Activated T-cell treated with anti-CD3 and anti-CD28 coated beads, Interleukin-2, amount 50 U/mL, for 24 hours (primary cell): ENCODE measurements at regions not wholly inside any gene's neighbourhood (a gene's known extent, or its start where the extent isn't known, plus 50 kb on each side); places are given as distances from the start of the nearest gene placed in this dataset.
"Not testable (repeated sequence)": the region's sequence is repeated elsewhere in the genome, so short reads cannot be mapped to it uniquely, and the experiment has no call there.

ENCODE experiments used
- DNase-seq: peaks from one replicate; pipeline ENCODE4 v3.0.0-alpha.2; 2020
- H3K27ac Mint-ChIP-seq: 2 replicates; pipeline ENCODE4 v1.8.0; 2020; ENCODE audit warnings: mild to moderate bottlenecking, mixed read lengths
- H3K27me3 Mint-ChIP-seq: 2 replicates; pipeline ENCODE4 v1.8.0; 2020; ENCODE audit warnings: mixed read lengths
- H3K36me3 Mint-ChIP-seq: 2 replicates; pipeline ENCODE4 v1.8.0; 2020; ENCODE audit warnings: low read depth, mixed read lengths
- H3K4me1 Mint-ChIP-seq: 2 replicates; pipeline ENCODE4 v1.8.0; 2020; ENCODE audit warnings: low read depth, mixed read lengths
- H3K4me3 Mint-ChIP-seq: 2 replicates; pipeline ENCODE4 v1.8.0; 2020; ENCODE audit warnings: mild to moderate bottlenecking, moderate library complexity, mixed read lengths
- H3K9me3 Mint-ChIP-seq: 2 replicates; pipeline ENCODE4 v1.8.0; 2020; ENCODE audit warnings: mixed read lengths

DNA sequence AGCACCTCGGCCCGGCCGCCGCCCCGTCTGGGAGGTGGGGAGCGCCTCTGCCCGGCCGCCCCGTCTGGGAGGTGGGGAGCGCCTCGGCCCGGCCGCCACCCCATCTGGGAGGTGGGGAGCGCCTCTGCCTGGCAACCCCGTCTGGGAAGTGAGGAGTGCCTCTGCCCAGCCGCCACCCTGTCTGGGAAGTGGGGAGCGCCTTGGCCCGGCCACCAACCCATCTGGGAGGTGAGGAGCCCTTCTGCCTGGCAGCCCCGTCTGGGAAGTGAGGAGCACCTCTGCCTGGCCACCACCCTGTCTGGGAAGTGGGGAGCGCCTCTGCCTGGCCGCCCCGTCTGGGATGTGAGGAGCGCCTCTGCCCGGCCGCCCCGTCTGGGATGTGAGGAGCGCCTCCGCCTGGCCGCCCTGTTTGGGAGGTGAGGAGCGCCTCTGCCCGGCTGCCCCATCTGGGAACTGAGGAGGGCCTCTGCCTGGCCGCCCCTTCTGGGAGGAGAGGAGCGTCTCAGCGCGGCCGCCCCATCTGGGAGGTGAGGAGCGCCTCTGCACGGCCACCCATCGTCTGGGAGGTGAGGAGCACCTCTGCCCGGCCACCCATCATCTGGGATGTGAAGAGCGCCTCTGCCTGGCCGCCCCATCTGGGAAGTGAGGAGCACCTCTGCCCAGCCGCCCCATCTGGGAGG is 89.0 kb upstream of the SYT6 start:
- H3K27ac Mint-ChIP-seq, H3K4me1 Mint-ChIP-seq, DNase-seq, H3K9me3 Mint-ChIP-seq, H3K27me3 Mint-ChIP-seq, H3K36me3 Mint-ChIP-seq, H3K4me3 Mint-ChIP-seq: not testable (repeated sequence)

DNA sequence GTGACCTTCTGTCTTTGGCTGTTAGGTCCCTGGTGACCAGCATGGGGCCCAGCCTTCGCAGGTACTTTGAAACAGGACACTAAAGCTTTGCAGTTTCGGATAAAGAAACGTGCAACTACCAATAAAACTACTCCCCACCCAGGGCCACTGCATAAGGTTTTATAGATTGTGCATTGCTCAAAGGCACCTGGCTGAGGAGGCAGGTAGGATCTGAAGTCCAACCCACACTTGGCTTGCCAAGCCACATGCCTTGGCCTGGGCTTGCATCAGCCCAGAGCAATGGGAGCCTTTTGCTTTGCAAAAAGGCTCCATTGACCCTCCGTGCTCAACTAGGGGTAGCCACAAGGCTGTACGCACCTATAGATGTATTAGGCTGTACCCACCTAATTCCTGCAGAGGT is 84.4 kb upstream of the SYT6 start:
- H3K9me3 Mint-ChIP-seq, result peaks cover 2% of the 10 kb centered on the region
- peaks cover 2% of the 10 kb centered on the region for H3K36me3 Mint-ChIP-seq
- H3K4me1 Mint-ChIP-seq, result peaks cover 12% of the 10 kb centered on the region
- H3K4me3 Mint-ChIP-seq, result no peak overlapping the region
- no peak overlapping the region for H3K27ac Mint-ChIP-seq
- DNase-seq, result no peak
- H3K27me3 Mint-ChIP-seq, result no peaks in the 10 kb centered on the region

DNA sequence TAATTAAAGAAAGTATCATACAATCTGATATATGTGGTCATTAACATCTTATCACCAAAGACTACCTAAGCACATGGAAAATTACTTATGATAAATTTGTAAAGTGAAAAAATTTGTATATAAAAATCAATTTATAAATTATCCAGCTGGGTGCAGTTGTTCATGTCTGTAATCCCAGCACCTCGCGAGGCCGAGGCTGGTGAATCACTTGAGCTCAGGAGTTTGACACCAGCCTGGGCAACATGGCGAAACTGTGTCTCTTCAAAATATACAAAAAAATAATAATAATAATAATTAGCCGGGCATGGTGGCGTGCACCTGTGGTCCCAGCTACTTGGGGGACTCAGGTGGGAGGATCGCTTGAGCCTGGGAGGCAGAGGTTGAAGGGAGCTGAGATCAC is 82.8 kb upstream of the SYT6 start:
- Mint-ChIP-seq H3K27ac (no peak overlapping the region), H3K4me3 (no peak overlapping the region), H3K36me3 (peaks cover 2% of the 10 kb centered on the region), H3K27me3 (no peaks in the 10 kb centered on the region), H3K9me3 (no peaks in the 10 kb centered on the region), H3K4me1 (peaks cover 12% of the 10 kb centered on the region)
- DNase-seq, result no peak

DNA sequence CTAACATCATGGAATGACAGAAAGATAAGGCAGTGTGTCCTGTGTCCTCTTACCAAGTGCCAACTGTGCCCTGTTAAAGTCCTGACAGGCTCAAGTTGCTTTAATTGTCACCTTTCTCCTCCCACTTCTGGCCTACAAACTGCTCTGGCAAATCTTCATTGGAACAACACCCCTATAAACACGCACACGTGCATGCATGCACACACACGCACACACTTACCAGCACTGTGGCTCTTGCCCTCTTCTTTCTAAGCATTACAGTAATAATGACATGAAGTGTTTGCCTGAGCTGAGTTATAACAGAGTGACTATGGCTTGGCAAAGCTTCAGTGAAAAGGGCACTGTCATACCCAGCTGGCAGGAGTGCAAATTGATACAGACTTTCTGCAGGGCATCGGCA is 82.3 kb upstream of the SYT6 start:
- Mint-ChIP-seq H3K4me3 (no peak overlapping the region), H3K36me3 (no peaks in the 10 kb centered on the region), H3K4me1 (peaks cover 12% of the 10 kb centered on the region), H3K9me3 (no peaks in the 10 kb centered on the region), H3K27me3 (no peaks in the 10 kb centered on the region), H3K27ac (no peak overlapping the region)
- DNase-seq, result no peak

DNA sequence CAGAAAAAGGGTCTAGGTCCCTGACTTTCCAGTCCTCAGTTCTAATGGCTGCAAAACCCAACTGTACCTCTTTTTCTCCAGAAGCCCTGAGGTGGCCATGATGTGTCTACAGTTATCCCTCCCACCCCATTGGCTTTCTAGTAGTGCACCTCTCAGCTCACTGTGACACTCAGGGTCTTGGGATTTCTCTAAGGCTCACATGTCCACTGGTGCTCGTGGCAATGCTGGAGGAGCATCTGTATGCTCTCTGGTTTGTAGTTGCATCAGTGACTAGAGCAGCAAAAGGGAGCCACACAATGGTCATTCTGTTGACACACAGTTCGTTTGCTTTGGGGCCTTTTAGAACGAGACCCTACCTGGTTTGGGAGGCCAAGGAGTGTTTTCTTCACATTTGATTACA is 81.6 kb upstream of the SYT6 start:
- no peak overlapping the region for H3K4me3 Mint-ChIP-seq
- DNase-seq, result no peak
- no peak overlapping the region for H3K27ac Mint-ChIP-seq
- H3K9me3 Mint-ChIP-seq, result no peaks in the 10 kb centered on the region
- H3K27me3 Mint-ChIP-seq, result no peaks in the 10 kb centered on the region
- H3K4me1 Mint-ChIP-seq, result peaks cover 12% of the 10 kb centered on the region
- H3K36me3 Mint-ChIP-seq, result no peaks in the 10 kb centered on the region

DNA sequence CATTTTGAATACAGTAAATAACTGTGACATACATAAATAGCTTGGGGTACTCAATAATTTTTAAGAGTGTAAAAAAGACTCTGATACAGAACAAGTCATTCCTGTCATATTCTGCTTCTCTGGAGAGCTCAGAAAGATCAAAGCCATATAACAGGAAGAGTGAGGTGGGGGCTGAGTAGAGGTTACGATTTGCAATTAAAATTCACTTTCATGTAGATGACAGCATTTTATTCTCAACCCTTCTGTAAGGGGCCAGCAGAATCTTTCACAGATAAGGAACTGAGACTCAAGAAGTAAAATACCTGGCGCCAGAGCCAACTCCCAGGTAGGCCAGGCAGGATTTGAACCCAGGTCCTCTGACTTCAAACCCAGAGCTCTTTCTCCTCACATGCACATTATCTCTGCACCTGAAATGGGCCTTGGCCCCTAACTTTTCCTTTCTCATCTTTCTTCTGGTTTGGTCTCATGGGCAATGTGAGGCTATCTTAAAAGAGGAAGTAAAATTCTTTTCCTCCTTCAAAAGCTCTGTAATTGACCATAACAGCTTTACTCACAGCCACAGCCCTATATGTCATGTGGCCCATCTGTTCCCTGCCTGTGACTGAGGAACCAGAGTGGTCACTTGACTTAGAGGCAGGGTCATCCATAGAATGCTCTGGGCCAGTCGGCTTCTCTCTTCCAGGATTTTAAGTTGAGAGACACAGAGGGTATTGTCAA is 80.9 kb upstream of the SYT6 start:
- no peaks in the 10 kb centered on the region for H3K9me3 Mint-ChIP-seq
- H3K4me3 Mint-ChIP-seq, result no peak overlapping the region
- no peaks in the 10 kb centered on the region for H3K36me3 Mint-ChIP-seq
- H3K27me3 Mint-ChIP-seq, result no peaks in the 10 kb centered on the region
- no peak overlapping the region for H3K27ac Mint-ChIP-seq
- no peak for DNase-seq
- peaks cover 12% of the 10 kb centered on the region for H3K4me1 Mint-ChIP-seq

DNA sequence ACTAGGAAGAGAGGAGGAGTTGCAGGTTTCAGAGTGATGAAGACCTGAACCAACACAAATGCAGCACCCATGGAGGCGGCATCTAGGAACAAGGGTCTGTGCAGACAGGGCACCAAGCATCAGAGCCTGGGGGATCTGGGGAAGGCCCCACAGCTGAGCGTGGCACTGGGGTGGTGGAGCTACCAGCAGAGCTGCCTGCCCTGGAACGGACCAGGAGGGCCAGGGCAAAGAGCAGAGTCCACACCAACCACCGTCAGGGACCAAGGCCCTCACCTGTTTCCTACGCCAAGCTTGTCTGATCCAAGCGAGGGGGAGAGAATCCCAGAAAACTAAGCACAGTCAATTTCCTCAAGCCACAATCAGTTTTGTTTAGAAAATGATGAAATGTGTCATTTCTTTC is 79.0 kb upstream of the SYT6 start:
- Mint-ChIP-seq H3K9me3 (no peaks in the 10 kb centered on the region), H3K27me3 (no peaks in the 10 kb centered on the region), H3K4me3 (no peak overlapping the region), H3K4me1 (peaks cover 12% of the 10 kb centered on the region), H3K36me3 (no peaks in the 10 kb centered on the region), H3K27ac (no peak overlapping the region)
- no peak for DNase-seq

DNA sequence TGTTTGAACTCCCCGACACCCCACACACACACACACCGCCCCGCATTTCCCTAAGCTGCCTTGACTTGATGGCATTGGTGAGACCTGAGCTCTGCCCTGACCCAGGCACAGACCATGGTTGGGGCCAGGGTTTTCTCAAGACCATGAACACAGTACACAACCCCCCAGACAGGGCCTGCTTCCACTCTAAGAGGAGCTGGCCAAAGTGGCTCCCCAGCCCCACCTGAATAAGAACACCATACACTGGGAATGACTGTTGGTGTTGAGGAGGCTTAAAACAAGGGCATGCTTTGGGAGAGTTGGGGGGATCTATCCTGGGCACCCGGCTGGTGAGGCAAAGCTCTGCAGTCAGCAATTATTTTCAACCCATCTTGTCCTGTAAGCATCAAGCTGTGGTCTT is 77.6 kb upstream of the SYT6 start:
- no peaks in the 10 kb centered on the region for H3K36me3 Mint-ChIP-seq
- no peak for DNase-seq
- H3K27me3 Mint-ChIP-seq, result peaks cover 3% of the 10 kb centered on the region
- no peak overlapping the region for H3K4me3 Mint-ChIP-seq
- H3K27ac Mint-ChIP-seq, result no peak overlapping the region
- H3K9me3 Mint-ChIP-seq, result no peaks in the 10 kb centered on the region
- peaks cover 12% of the 10 kb centered on the region for H3K4me1 Mint-ChIP-seq

DNA sequence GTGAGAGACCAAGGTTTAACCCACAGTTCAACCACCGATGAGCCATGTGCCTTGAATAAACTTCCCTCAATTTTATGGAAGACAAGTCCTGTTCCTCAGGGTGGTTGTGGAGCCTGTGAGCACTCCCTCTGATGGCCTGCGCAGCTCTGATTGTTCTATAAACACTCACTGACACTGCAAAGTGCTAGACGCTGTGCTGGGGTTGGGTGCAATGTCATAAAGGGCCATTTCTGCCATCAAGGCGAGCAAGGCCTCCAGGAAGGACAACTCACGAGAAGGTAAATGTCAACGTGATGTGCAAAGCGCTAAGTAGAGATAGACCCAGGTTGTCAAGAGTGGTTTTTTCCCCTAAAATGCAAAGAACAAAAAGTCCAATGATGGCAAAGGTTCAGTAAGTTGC is 75.7 kb upstream of the SYT6 start:
- Mint-ChIP-seq H3K27ac (no peak overlapping the region), H3K9me3 (no peaks in the 10 kb centered on the region), H3K36me3 (no peaks in the 10 kb centered on the region), H3K4me3 (no peak overlapping the region), H3K27me3 (peaks cover 3% of the 10 kb centered on the region), H3K4me1 (peaks cover 5% of the 10 kb centered on the region)
- DNase-seq, result no peak

DNA sequence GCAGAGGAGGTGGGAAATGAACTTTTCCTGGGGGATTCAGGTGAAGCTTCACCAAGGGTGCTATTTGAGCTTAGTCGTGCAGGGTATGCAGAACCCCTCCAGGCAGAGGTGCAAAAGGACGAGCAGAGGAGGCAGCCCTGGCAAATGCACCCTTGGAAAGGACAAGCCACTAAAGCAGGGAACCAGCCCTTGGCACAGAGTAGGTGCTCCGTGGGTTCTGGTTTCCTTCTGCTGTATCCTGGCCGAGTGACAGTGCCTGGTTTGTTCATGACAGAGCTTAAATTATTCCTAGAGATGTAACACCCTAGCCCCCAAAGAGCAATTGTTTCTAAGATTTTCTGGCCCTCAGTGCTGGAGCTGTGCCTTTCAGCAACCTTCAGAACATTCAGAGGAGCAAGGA is 73.4 kb upstream of the SYT6 start:
- Mint-ChIP-seq H3K9me3 (no peaks in the 10 kb centered on the region), H3K27ac (no peak overlapping the region), H3K36me3 (no peaks in the 10 kb centered on the region), H3K4me3 (no peak overlapping the region), H3K27me3 (peaks cover 3% of the 10 kb centered on the region), H3K4me1 (no peaks in the 10 kb centered on the region)
- no peak for DNase-seq

DNA sequence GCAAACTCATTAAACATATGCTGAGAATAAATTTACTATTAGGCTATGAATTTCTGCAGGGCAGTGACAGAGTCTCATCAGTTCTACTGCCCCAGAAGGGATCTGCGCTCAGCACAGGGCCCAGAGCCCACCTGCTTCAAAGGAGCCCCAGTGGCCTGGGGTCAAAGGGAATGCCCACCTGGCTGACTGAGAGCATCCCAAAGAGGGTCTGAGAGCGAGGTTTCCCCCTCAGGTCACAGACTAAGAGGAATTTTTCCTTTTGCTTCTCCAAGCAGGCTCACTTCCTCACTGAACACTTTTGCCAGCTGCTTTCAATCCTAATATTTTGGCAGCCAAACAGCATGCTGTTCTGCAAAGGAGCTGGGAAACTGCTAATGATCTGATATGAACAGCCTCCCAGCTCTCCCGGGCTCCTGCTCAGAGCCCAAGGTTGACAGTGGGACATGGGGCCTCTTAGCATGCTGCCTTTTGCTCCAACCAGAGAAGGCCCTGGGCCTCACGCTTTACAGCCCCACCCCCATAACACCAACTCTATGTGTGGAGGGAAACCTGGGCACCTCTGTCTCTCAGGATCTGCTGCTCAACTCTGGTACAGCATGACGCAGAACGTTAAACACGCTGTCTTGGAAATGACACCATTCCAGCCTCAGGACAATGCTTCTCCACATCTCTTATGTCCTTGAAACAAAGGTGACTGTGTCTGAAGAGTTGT is 70.7 kb upstream of the SYT6 start:
- DNase-seq, result no peak
- no peaks in the 10 kb centered on the region for H3K9me3 Mint-ChIP-seq
- H3K27me3 Mint-ChIP-seq, result peaks cover 3% of the 10 kb centered on the region

DNA sequence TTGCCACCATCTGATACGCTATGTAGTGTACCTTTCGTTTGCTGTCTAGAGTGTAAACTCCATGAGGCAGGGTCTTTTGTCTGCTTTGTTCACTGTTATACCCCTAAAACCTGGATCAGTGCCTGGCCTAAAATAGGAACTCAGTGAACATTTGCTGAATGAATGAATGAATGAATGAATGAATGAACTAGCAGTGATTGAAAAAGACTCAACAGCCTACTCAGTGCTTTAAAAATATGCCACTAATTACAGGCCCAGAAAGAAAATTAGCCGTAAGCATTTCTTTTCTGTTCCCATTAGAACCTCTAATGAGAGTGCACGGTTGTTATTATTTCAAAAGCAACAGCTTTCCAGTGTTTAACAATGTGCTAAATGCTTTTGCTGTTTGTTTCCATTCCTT is 69.3 kb upstream of the SYT6 start:
- Mint-ChIP-seq H3K4me1 (peaks cover 2% of the 10 kb centered on the region), H3K27me3 (peaks cover 3% of the 10 kb centered on the region), H3K4me3 (no peak overlapping the region), H3K27ac (no peak overlapping the region), H3K36me3 (no peaks in the 10 kb centered on the region), H3K9me3 (no peaks in the 10 kb centered on the region)
- DNase-seq, result no peak

More for the DNA sequence above, 70.7 kb upstream of the SYT6 start:
- Mint-ChIP-seq H3K4me3 (no peak overlapping the region), H3K4me1 (no peaks in the 10 kb centered on the region), H3K36me3 (no peaks in the 10 kb centered on the region), H3K27ac (no peak overlapping the region)

DNA sequence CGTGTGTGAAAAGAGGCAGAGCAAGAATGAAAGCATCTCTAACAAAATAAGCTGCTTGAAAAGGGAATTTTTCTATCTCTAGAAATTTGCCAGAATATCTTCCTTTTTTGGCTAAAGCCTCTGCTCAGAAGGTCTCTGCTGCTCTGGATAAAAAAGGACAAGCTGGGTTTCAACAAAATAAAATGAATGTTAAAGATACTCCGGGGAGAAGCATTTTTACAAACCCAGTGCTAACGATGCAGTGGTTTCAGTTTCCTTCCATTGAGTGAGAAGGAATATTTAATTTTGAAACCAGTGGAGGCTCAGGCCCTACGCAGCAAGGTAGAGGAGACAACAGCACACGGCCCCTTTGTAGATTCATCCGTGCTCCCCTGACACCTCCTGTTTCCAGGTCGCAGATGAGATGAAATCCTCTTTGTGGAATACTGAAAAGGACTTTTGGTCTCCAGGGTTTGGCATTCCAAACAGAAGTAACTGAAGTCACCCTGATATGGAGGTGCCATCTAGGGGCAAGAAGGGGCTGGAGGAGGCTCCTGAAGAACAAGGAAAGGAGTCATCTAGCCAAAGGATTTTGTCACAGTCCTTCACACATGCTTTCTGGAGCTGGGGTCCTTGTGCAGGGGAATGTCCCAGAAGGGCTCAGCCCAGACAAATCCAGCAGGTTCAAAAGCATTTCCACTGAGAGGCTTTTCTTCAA is 65.7 kb upstream of the SYT6 start:
- Mint-ChIP-seq H3K36me3 (no peaks in the 10 kb centered on the region), H3K27me3 (no peaks in the 10 kb centered on the region), H3K27ac (no peak overlapping the region), H3K4me1 (peaks cover 2% of the 10 kb centered on the region), H3K9me3 (no peaks in the 10 kb centered on the region), H3K4me3 (no peak overlapping the region)
- DNase-seq, result no peak

DNA sequence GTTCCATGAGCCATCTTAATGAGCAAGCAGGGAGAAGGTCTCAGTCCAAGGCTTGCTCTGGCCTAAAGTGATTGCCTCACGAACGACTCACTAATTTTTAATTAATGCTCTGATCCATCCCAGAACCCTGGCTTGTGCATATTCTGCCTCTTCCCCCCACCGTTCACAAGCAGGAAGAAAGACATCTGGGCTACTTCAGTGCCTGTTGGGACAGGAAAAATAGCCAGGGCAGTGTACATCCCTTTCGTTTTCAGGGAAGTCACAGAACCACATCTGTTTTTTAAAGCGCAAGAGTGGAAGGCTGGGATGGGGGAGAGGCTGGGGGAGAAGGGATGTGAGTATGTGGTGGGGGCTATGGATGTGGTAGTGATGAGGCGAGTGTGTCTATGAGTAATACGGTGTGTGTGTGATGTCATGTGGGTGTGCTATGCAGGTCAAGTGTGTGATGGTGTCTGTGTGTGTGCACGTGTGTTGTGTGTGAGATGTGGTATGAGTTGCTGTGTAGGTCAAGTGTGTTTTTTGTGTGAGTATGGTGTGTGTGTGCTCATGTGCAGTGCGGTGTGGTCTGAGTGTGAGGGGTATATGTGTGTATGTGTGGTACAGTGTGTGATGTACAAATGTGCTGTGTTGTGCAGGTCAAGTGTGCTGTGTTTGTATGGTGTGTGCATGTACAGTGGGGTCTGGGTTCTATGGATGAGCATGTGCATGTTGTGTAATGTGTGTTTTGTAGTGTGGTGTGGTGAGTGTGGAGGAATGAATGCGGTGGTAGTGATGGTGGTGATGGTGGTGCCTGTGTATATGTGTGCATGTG is 64.9 kb upstream of the SYT6 start:
- H3K27ac Mint-ChIP-seq, result no peak overlapping the region
- no peaks in the 10 kb centered on the region for H3K36me3 Mint-ChIP-seq
- H3K4me3 Mint-ChIP-seq, result no peak overlapping the region
- peaks cover 2% of the 10 kb centered on the region for H3K4me1 Mint-ChIP-seq
- H3K27me3 Mint-ChIP-seq, result no peaks in the 10 kb centered on the region
- no peak for DNase-seq
- H3K9me3 Mint-ChIP-seq, result no peaks in the 10 kb centered on the region
